Mesothelial cell of epicardium (in vitro differentiated cells): ENCODE measurements at regions not wholly inside any gene's neighbourhood (a gene's known extent, or its start where the extent isn't known, plus 50 kb on each side); places are given as distances from the start of the nearest gene placed in this dataset.

Experiments
- DNase-seq, 2 experiments: peaks; one replicate each; pipeline ENCODE4 v3.0.0; 2021; ENCODE audit warnings: low spot score in 2 of 2; ENCODE audit not compliant: unreplicated experiment in 2 of 2
- H3K27ac Mint-ChIP-seq: 2 replicates; pipeline ENCODE4 v1.8.0; 2021; ENCODE audit warnings: mixed read lengths
- H3K27me3 Mint-ChIP-seq: 2 replicates; pipeline ENCODE4 v1.8.0; 2021; ENCODE audit warnings: low read depth, mixed read lengths
- H3K36me3 Mint-ChIP-seq: 2 replicates; pipeline ENCODE4 v1.8.0; 2021; ENCODE audit warnings: mixed read lengths
- H3K4me1 Mint-ChIP-seq: 2 replicates; pipeline ENCODE4 v1.8.0; 2021; ENCODE audit warnings: mixed read lengths
- H3K4me3 Mint-ChIP-seq: 2 replicates; pipeline ENCODE4 v1.8.0; 2021; ENCODE audit warnings: mild to moderate bottlenecking, moderate library complexity, mixed read lengths
- H3K9me3 Mint-ChIP-seq: 2 replicates; pipeline ENCODE4 v1.8.0; 2021; ENCODE audit warnings: mixed read lengths
- CTCF ChIP-seq: fragments of 200-600 bp; sonication (generic); IDR thresholded peaks from one replicate; pipeline ENCODE4 v1.5.0; 2021; ENCODE audit warnings: antibody characterized with exemption; ENCODE audit not compliant: unreplicated experiment

GRCh38 chr4:28469387-28469786 lies 1608.7 kb downstream of the STIM2 start:
- TF ChIP-seq CTCF = no peak

GRCh38 chr4:28469886-28470285 lies 1609.2 kb downstream of the STIM2 start:
- Mint-ChIP-seq H3K27me3 (no peaks in the 10 kb centered on the region), H3K36me3 (no peaks in the 10 kb centered on the region)
- no peak for TF ChIP-seq CTCF

More at GRCh38 chr4:28469387-28469786, 1608.7 kb downstream of the STIM2 start:
- no peaks in the 10 kb centered on the region for H3K4me1 Mint-ChIP-seq
- H3K27ac Mint-ChIP-seq = no peak overlapping the region
- H3K4me3 Mint-ChIP-seq = no peak overlapping the region
- H3K36me3 Mint-ChIP-seq = no peaks in the 10 kb centered on the region
- no peaks in the 10 kb centered on the region for H3K27me3 Mint-ChIP-seq
- no peaks in the 10 kb centered on the region for H3K9me3 Mint-ChIP-seq
- DNase-seq = no peak

GRCh38 chr4:28475381-28475780 lies 1614.7 kb downstream of the STIM2 start:
- Mint-ChIP-seq H3K4me3 (no peak overlapping the region), H3K36me3 (no peaks in the 10 kb centered on the region), H3K4me1 (no peaks in the 10 kb centered on the region), H3K9me3 (no peaks in the 10 kb centered on the region), H3K27ac (no peak overlapping the region), H3K27me3 (no peaks in the 10 kb centered on the region)
- TF ChIP-seq CTCF = no peak
- DNase-seq = no peak

More at GRCh38 chr4:28469886-28470285, 1609.2 kb downstream of the STIM2 start:
- H3K9me3 Mint-ChIP-seq = no peaks in the 10 kb centered on the region
- no peak overlapping the region for H3K4me3 Mint-ChIP-seq
- no peak overlapping the region for H3K27ac Mint-ChIP-seq
- no peak for DNase-seq
- no peaks in the 10 kb centered on the region for H3K4me1 Mint-ChIP-seq

- no peak for DNase-seq
- H3K27me3 Mint-ChIP-seq = no peaks in the 10 kb centered on the region
- no peak for TF ChIP-seq CTCF
- no peaks in the 10 kb centered on the region for H3K36me3 Mint-ChIP-seq
- no peak overlapping the region for H3K27ac Mint-ChIP-seq
- H3K9me3 Mint-ChIP-seq = peaks cover 4% of the 10 kb centered on the region
- no peak overlapping the region for H3K4me3 Mint-ChIP-seq
- peaks cover 9% of the 10 kb centered on the region for H3K4me1 Mint-ChIP-seq
Measured at GRCh38 chr4:28479666-28480065, 1619.0 kb downstream of the STIM2 start.

GRCh38 chr4:28481565-28481964 lies 1620.9 kb downstream of the STIM2 start:
- peaks cover 4% of the 10 kb centered on the region for H3K9me3 Mint-ChIP-seq
- H3K4me1 Mint-ChIP-seq = peaks cover 9% of the 10 kb centered on the region
- no peaks in the 10 kb centered on the region for H3K27me3 Mint-ChIP-seq
- no peaks in the 10 kb centered on the region for H3K36me3 Mint-ChIP-seq
- no peak overlapping the region for H3K4me3 Mint-ChIP-seq
- no peak for TF ChIP-seq CTCF
- no peak for DNase-seq
- H3K27ac Mint-ChIP-seq = no peak overlapping the region
